IPS DF 6.9 (cell line): ENCODE measurements at regions not wholly inside any gene's neighbourhood (a gene's known extent, or its start where the extent isn't known, plus 50 kb on each side); places are given as distances from the start of the nearest gene placed in this dataset.
"Not testable (repeated sequence)": the region's sequence is repeated elsewhere in the genome, so short reads cannot be mapped to it uniquely, and the experiment has no call there.

Source experiments
- DNase-seq: peaks from one replicate; pipeline ENCODE4 v3.0.0-alpha.2; 2013; ENCODE audit warnings: low read depth, low spot score
- H3K27ac ChIP-seq: one replicate; pipeline ENCODE4 v1.5.1; 2013; ENCODE audit warnings: low read length, control low read depth
- H3K27me3 ChIP-seq: 2 replicates; pipeline ENCODE4 v1.6.1; 2013; ENCODE audit warnings: mild to moderate bottlenecking, low read length; ENCODE audit not compliant: control insufficient read depth, insufficient read depth
- H3K36me3 ChIP-seq: 2 replicates; pipeline ENCODE4 v1.6.1; 2013; ENCODE audit warnings: low read length; ENCODE audit not compliant: control insufficient read depth, insufficient read depth
- H3K4me1 ChIP-seq: 2 replicates; pipeline ENCODE4 v1.6.1; 2013; ENCODE audit warnings: low read length; ENCODE audit not compliant: control insufficient read depth, insufficient read depth
- H3K4me3 ChIP-seq: 2 replicates; pipeline ENCODE4 v1.5.1; 2013; ENCODE audit warnings: mild to moderate bottlenecking, low read length
- H3K9me3 ChIP-seq: 2 replicates; pipeline ENCODE4 v1.6.1; 2013; ENCODE audit warnings: low read length, inconsistent platforms; ENCODE audit not compliant: control insufficient read depth, insufficient read depth
- WGBS: extraction: QIAGEN DNeasy Blood & Tissue Kit; methylation state at CpG from one replicate; pipeline ENCODE4 v1.1.7; 2013; ENCODE audit warnings: mixed read lengths, missing lambda C conversion rate; ENCODE audit not compliant: insufficient read length, insufficient coverage; 5-methylcytosine and 5-hydroxymethylcytosine counted together

DNA sequence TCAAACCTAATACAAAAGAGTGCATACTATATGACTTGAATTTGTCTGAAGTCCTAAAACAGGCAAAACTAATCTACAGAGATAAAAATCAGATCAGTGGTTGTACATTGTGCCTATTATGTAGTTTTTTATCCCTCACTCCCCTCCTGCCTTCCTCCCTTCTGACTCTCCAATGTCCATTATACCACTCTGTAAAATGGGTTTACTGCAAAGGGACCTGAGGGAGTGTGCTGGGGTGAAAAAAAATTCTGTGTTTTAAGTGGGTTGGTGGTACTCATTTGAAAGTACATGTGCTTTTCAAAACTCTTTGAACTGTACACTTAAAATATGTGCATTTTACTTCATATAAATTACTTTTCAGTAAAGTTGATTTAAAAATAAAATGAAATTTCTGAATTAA is 89.0 kb upstream of the UBE2E3 start:
- Histone ChIP-seq H3K9me3 (no peaks in the 10 kb centered on the region), H3K27ac (no peak overlapping the region), H3K27me3 (no peaks in the 10 kb centered on the region), H3K36me3 (no peaks in the 10 kb centered on the region), H3K4me1 (no peaks in the 10 kb centered on the region), H3K4me3 (no peak overlapping the region)
- no peak for DNase-seq

DNA sequence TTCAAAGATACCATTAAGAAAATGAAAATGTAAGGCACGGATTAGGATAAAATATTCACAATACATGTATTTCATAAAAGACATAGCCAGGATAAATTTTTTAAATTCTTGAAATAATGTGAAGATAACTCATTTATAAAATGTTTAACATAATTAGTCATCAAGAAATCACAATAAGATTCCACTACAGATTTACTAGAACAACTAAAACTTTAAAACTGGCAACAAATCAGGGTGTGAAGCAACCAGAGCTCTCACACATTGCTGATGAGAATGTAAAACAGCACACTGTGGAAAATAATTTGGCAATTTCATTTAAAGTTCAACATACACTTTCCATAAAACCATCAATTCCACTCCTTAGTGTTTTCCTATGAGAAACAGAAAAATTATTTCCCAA is 89.6 kb upstream of the UBE2E3 start:
- no CpG with 5 or more reads among the region's 1 CpG for WGBS
- Histone ChIP-seq H3K27me3 (no peaks in the 10 kb centered on the region), H3K4me1 (no peaks in the 10 kb centered on the region), H3K27ac (no peak overlapping the region), H3K4me3 (no peak overlapping the region), H3K9me3 (no peaks in the 10 kb centered on the region), H3K36me3 (no peaks in the 10 kb centered on the region)
- no peak for DNase-seq

DNA sequence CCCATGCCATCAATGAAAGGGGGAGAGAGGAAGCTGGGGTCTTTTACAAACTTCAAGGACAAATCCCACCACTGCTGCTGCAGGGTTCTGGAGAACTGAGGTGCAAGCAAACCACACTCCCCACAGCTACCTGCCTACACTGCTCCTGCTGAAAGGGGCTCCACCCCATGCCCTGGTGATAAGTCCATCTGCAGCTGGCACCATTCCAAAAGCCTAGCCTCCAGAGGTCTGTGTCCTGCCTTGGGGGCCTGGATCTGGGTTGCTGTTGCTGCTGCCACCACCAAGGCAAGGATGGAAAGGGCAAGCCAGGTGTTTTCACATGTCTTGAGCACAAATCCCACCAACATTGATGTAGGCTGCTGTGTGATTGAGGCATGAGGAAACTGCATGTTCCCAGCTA is 97.4 kb upstream of the UBE2E3 start:
- Histone ChIP-seq H3K4me1 (no peaks in the 10 kb centered on the region), H3K9me3 (no peaks in the 10 kb centered on the region), H3K27ac (no peak overlapping the region), H3K27me3 (no peaks in the 10 kb centered on the region), H3K36me3 (no peaks in the 10 kb centered on the region), H3K4me3 (no peak overlapping the region)
- DNase-seq: no peak

DNA sequence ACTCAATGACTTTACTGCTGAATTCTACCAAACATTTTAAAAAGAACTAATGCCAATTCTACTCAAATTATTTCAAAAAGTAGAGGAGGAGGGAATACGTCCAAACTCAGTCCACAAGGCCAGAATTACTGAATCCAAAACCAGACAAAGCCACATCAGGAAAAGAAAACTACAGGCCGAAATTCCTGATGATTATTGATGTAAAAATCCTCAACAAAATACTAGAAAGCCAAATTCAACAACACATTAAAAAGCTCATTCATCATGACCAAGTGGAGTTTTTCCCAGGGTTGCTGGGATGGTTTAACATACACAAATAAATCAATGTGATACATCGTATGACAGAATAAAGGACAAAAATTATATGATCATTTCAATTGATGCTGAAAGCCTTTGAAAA is 103.9 kb upstream of the UBE2E3 start:
- no peaks in the 10 kb centered on the region for H3K27me3 ChIP-seq
- no CpG with 5 or more reads among the region's 3 CpGs for WGBS
- no peak for DNase-seq
- H3K36me3 ChIP-seq: no peaks in the 10 kb centered on the region
- no peak overlapping the region for H3K4me3 ChIP-seq
- H3K27ac ChIP-seq: no peak overlapping the region
- H3K9me3 ChIP-seq: no peaks in the 10 kb centered on the region
- no peaks in the 10 kb centered on the region for H3K4me1 ChIP-seq

DNA sequence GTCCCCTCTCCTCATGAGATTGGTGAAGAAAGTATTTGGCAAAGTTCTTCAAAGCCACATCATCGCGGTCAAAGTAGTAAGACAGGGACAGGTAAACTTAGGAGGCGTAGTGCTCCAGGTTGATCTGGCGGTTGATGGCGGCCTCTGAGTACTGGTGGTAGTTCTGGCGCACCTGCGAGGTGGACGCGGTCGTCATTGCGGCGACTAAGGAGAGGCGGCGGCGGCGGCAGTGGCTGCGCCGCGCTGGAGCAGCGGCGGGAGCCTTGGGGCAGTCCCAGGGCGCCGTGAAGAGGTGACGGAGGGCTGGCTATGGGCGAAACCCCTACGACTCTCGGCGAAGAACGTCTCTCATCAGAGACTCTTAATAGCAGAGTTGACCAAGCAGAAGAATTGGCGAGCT is 107.2 kb upstream of the UBE2E3 start:
- Histone ChIP-seq H3K36me3 (no peaks in the 10 kb centered on the region), H3K4me3 (no peak overlapping the region), H3K27me3 (no peaks in the 10 kb centered on the region), H3K9me3 (no peaks in the 10 kb centered on the region), H3K4me1 (no peaks in the 10 kb centered on the region), H3K27ac (no peak overlapping the region)
- no CpG with 5 or more reads among the region's 30 CpGs for WGBS
- DNase-seq: no peak

DNA sequence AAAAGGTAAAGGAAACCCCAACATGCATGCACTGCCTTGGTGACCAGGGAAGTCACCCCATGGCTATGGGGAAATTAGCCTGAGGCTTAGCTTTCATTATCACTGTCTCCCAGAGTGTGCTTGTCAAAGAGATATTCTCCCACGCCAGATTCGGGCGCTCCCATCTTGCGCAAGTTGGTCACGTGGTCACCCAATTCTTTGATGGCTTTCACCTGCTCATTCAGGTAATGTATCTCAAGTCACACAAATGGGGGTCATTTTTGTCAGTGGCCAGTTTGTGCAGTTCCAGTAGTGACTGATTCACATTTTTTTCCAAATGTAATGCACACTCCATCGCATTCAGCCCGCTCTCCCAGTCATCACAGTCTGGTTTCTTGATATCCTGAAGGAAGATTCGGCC is 107.6 kb upstream of the UBE2E3 start:
- not testable (repeated sequence) for DNase-seq, H3K4me3 ChIP-seq, H3K27ac ChIP-seq, H3K4me1 ChIP-seq, H3K27me3 ChIP-seq, H3K36me3 ChIP-seq, H3K9me3 ChIP-seq
- no CpG with 5 or more reads among the region's 8 CpGs for WGBS

DNA sequence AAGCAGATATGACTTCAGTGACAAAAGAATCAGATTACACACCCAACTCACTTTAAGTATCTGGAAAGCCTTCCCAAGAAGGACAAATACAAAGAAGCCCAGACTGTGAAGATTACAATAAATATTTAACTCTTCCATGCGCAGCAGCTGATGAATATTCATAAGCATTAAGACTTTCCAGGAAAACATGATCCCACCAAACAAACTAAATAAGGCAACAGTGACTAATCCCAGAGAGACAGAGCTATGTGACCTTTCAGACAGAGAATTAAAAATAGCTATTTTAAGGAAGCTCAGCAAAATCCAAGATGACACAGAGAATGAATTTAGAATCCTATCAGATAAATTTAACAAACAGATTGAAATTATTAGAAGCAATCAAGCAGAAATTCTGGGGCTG is 108.2 kb upstream of the UBE2E3 start:
- no peaks in the 10 kb centered on the region for H3K36me3 ChIP-seq
- H3K27ac ChIP-seq: no peak overlapping the region
- no peaks in the 10 kb centered on the region for H3K9me3 ChIP-seq
- H3K4me1 ChIP-seq: no peaks in the 10 kb centered on the region
- WGBS: no CpG with 5 or more reads among the region's 1 CpG
- DNase-seq: no peak
- no peak overlapping the region for H3K4me3 ChIP-seq
- no peaks in the 10 kb centered on the region for H3K27me3 ChIP-seq

DNA sequence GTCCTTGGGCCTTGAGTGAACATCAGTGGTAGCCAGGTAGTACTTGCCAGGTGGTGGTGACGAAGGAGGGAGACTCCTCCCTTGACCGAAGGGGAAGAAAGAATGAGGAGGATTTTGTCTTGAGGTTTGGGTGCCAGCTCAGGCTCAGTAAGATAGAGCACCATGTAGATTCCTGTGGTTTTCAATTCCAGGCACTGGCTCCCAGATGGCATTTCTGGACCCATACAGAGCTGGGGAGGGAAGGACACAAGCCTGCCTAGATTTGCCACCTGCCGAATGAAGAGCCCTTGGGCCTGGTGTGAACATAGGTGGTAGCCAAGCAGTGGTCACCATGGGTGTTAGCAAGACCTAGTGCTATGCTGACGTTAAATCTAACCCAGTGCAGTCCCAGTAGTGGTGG is 108.8 kb upstream of the UBE2E3 start:
- no peaks in the 10 kb centered on the region for H3K27me3 ChIP-seq
- H3K36me3 ChIP-seq: no peaks in the 10 kb centered on the region
- no peak for DNase-seq
- WGBS: no CpG with 5 or more reads among the region's 4 CpGs
- no peaks in the 10 kb centered on the region for H3K4me1 ChIP-seq
- H3K4me3 ChIP-seq: no peak overlapping the region
- H3K27ac ChIP-seq: no peak overlapping the region
- H3K9me3 ChIP-seq: no peaks in the 10 kb centered on the region

DNA sequence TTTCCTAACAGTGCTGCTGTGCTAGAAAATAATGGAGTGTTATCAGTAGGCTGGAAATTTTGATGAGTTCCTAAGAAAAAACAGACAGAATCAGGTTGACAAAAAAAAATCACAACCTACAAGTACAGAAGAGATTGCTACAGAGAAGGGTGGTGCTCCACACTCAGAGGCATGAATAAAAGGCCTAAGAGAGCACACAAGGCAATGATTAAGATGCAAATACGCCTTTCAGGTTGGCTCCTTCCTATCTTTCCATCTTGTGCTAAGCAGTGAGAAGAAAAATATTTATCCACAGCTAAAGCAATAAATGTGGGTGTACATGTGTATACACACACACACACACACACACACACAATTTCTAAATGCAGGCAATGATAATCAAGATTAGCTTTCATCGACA is 130.6 kb upstream of the UBE2E3 start:
- no peaks in the 10 kb centered on the region for H3K36me3 ChIP-seq
- no peak overlapping the region for H3K4me3 ChIP-seq
- no peaks in the 10 kb centered on the region for H3K4me1 ChIP-seq
- no peaks in the 10 kb centered on the region for H3K9me3 ChIP-seq
- H3K27ac ChIP-seq: no peak overlapping the region
- no peak for DNase-seq
- WGBS: no CpG with 5 or more reads among the region's 2 CpGs
- no peaks in the 10 kb centered on the region for H3K27me3 ChIP-seq

DNA sequence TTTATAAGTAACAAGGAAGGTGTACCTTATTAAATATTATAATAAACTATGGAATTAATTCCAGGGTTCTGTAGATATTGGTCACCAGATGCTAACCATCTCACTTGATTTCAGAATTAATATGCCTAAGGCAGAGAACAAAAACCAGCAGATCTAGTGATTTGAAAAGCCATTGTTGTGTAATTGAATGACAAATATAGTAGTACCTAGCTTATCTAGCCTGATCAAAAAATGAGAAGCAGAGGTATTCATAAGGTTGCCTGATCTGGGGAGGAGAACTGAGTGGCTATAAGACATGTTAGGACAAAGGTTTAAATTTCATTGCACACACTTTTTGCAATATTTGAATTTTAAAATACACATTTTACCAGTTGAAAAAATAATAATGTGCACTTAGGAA is 132.0 kb upstream of the UBE2E3 start:
- Histone ChIP-seq H3K4me3 (no peak overlapping the region), H3K9me3 (no peaks in the 10 kb centered on the region), H3K36me3 (no peaks in the 10 kb centered on the region), H3K27me3 (no peaks in the 10 kb centered on the region), H3K4me1 (no peaks in the 10 kb centered on the region), H3K27ac (no peak overlapping the region)
- no peak for DNase-seq

DNA sequence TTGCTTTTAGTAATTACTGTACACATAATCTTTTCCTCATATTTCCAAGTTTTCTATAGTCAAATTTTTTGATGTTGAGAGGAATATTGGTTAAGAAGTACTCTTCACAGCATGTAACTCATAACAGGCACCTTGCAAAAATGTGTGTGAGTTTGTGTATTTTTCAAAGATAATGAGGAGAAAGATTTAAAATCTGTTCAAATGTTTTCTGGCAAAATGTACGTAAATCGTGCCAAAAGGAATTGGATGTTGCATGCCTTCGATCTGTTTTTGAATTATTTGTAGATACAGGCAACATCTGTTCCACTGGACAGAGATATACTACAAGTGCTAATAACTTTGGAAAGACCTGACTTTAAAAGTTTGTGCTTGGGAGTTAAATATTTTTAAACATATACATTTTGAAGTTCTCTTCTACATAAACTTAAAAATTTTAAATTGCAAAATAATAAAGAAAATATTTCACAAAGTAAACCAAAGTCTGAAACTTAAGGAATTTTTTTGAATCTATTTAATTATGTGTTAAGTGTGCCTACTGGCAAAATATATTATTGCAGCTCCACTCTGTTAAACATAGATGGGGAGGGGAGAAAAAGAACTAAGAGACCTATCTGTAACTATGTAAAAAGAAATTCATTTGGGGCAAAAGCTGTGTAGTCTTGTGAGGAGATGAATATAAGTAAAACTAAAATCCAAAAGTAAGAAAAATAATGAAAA is 133.5 kb upstream of the UBE2E3 start:
- H3K4me3 ChIP-seq: no peak overlapping the region
- WGBS: no CpG with 5 or more reads among the region's 3 CpGs
- H3K36me3 ChIP-seq: no peaks in the 10 kb centered on the region
- H3K27me3 ChIP-seq: no peaks in the 10 kb centered on the region
- no peak overlapping the region for H3K27ac ChIP-seq
- DNase-seq: no peak
- H3K4me1 ChIP-seq: no peaks in the 10 kb centered on the region
- H3K9me3 ChIP-seq: no peaks in the 10 kb centered on the region
